ENCODE measurements at regions not wholly inside any gene's neighbourhood (a gene's known extent, or its start where the extent isn't known, plus 50 kb on each side); places are given as distances from the start of the nearest gene placed in this dataset.

DNA sequence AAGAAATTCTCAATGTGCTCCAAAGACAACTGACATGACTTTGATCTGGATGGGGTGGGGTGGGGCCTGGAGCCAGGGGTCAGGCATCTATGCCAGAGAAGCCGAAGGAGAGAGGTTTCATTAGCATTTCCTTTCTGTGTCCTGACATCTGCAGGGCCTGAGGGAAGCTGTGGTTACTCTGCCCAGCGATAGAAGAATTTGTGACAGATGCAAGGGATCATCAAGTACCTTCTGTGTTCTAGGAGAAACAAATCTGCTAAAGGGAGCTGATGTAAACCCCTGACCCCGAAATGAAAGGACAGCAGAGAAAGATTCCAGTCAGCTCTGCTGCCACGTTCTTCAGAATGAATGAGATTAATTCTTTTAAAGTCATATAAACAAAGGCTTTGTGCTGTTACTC, 335.7 kb downstream of the PRELID2 start:
- DNase-seq: no peak

DNA sequence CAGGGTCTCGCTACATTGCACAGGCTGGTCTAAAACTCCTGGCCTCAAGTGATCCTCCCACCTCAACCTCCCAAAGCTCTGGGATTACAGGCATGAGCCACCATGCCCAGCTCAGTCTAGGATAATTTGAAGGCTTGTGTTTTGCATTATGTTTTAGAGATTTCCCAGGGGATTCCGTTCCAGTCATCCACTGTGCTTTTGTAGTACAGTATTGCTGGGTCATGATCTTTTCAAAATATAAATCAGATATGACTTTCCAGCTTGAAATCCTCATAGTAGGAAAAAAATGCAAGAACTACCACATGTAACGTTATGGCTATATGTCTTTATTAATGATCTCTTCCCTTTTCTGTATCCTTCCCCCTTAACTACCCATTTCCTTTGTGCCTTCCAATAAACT, 338.1 kb downstream of the PRELID2 start:
- DNase-seq: no peak

DNA sequence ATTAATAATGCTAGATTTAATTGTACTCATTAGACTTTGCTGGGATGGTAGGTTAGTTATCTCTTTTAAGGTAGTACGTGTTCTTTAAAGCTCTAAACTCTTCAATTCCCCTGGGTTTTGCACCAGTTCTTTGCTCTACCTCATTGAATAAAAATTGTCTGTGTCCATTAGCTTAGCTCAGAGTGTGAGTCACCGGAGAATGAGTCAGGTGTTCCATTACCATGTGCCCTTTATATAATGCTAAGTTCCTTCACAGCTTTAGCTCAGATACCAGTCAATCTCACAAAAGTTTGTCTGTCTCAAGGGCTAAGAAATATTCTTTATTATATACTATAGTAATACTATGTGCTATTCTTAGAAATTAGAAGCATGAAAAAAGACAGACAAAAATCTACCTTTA, 339.4 kb downstream of the PRELID2 start:
- no peak for DNase-seq

GRCh38 chr5:145495196-145495595, 339.9 kb downstream of the PRELID2 start:
- DNase-seq: no peak

- no peak for DNase-seq
These were observed 341.7 kb downstream of the PRELID2 start for GRCh38 chr5:145493435-145493834.

- DNase-seq: no peak
These were observed 345.6 kb downstream of the PRELID2 start for GRCh38 chr5:145489516-145489915.

- DNase-seq: no peak
These were observed 351.0 kb downstream of the PRELID2 start for GRCh38 chr5:145484158-145484557.

- no peak for DNase-seq
These were observed 351.9 kb downstream of the PRELID2 start for GRCh38 chr5:145483212-145483611.

DNA sequence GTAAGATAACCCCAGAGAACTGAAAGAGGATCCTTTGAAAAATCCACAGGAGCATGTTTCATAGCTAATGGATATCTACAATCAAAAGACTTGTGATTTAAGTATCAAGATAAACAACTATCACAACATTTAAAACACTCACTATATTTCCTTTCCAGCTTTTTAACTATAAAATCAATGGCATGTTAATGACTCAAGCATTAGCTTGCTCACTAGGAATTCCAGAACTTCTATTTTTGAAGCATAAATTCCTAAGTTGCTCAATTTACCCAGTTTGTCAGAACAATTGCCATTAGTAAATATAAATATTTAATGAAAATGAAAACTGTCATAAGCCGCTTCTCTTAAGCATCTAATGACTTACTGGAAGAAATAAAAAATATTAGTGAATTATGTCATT, 355.3 kb downstream of the PRELID2 start:
- DNase-seq: no peak

DNA sequence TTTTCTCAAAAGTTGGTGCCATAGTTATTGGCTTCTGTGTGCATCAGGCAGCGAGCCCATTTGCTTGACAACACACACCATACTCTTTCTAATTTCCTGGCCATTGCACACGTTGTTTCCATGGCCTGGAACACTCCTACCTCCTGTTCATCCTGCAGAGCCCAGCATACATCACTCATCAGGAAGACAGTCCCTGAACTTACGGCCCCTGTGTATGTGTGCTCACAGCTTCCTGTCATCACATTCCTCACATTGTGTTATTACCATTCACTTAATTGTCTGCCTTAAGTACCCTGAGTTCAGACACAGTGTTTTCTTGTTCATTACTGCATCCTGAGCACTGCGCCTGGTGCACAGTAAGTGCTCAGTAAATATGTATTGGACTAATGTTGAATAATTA, 355.9 kb downstream of the PRELID2 start:
- no peak for DNase-seq

DNA sequence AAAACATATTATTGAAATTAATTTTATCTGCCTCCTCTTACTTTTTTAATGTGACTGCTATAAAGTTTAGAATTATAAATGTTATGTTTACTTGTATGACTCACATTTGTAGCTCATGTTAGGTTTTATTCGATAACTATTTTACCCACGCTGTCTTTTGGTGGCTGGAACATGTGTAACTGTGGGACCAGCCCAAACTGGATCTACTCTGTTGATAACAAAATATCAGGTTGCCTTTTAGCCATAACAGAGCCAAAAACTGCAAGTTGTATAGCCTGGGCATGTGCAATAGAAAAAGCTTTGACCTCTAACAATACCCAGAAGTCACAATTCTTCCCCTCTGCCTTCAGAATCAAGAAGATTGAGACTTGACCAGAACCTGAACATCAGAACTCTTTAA, 356.5 kb downstream of the PRELID2 start:
- DNase-seq: no peak

DNA sequence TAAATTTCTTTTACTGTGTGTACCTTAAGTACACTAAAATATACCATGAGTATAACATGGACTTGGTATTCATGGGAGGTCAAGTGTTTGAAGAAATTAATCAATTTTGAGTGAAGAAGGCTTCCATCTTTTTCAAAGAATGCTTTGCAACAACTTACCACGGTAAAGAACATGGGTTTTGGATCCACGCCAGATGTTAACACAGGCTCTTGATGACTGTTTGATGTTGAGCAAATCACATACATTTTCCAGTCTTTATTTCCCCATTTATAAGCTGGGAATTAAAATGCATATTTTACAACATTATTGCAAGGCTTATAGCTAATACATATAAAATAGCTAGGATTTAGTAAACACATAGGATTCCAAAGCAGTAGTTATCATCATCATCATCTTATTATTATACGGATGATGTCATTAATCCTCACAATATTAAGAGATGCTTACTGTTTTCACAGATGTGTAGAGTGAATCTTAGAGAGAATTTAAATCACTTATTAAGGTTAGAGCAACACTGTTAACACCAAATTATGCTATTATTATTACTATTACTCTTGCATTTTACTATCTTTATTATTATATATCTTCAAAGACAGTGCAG, 362.0 kb downstream of the PRELID2 start:
- DNase-seq: no peak

DNA sequence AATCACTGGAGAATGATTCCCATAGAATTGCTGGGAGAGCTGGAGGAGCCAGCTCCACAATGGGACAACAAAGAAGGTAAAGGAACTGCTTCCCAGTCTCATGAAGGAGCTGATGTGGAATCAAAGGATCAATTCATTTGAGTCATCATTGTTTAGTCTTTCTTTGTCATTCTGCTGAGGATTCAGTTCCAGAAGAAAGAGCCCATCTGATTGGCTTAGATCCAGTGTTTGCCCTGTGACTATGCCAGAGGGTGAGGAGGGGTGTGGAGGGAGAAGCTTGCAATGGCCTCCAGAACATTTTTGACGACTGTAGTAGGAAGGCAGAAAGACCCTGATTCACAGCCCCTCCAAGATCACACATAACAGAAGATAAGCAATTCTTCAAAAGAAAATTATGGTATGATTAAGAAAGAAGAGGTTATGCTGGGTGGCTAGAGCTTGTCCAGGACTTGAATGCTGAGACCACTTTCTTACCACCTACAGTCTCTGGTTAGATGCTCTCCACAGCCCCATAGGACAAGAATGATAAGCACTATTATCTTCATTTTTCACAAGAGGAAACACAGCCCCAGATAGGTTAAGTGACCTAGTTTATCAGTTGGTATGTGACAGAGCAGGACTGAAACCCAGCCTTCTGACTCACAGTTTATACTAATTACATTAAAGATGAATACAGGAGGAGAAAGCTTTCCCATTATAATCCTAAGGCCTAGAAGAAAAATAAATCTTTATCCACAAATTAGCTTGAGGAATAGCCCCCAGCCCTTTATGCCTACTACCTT, 363.1 kb downstream of the PRELID2 start:
- no peak for DNase-seq

DNA sequence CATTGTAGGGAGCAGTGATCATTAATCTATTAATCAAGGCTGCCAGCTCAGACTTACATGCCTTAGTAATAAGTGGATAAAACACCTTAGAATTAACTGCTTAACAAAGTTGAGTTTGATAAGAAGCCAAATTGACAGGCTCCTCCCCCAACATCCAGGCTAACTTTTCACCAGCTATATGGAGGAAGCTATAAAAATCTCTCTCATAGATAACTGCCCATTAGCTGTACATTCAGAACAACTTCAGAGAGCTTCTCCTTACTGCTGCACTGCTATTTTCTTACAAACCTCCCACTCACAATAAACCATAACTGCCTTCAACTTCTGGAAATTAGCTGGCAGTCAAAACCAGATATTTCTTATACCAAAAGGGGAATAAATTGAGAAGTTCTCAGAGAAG, 364.1 kb downstream of the PRELID2 start:
- no peak for DNase-seq

GRCh38 chr5:145470396-145470979, 364.7 kb downstream of the PRELID2 start:
- DNase-seq: no peak

DNA sequence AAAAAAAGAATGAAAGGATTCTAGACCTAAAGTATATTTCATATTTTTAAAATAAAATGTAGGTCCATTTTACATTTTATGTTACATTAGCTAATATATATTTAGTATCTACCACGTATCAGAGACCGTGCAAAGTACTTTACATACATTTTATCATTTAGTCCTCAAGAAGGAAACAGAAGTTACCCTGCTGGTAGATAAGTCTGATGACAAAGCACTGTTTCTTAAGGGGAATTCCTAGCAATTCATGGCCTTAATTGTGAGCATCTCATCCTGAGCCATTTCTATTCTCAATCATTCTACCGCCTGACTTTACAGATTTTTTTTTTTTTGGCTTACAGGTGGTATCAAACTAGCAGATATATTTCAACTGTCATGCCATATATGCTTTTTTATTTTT, 367.7 kb downstream of the PRELID2 start:
- DNase-seq: no peak

GRCh38 chr5:145466533-145466932, 368.6 kb downstream of the PRELID2 start:
- DNase-seq: no peak

DNA sequence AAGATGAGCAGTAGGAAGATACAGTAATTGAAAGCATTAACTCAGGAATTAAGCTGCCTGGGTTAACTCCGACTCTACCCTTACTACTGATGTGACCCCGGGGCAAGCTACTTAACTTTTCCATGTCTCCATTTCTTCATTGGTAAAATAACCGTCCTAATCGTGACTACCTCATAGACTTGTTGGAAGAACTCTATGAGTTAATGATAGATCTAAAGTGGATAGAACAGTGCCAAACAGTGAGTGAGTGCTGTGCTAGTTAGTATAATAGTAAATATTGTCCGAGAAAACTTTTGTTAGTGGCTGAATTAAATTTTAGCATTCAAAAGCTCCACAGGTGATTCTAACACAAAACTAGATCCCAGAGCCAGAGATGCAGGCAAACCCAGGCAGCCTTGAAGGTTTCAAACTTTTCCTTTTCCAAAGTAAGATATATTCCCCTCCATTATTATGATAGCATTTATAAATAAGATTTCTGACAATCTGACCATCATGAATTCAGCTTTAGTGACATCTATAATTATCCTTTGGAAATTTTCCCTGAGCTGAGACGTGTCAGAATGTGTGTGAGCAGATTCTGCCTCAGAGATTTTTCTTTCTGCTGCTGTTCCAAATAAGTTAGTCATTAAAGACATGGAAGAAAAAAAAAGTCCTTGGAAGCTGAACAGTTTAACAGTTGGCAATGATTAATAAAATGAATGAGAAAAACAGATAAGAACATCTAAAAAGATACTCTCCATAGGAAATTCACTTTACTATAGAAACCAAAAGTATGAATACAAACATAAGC, 369.5 kb downstream of the PRELID2 start:
- DNase-seq: no peak

DNA sequence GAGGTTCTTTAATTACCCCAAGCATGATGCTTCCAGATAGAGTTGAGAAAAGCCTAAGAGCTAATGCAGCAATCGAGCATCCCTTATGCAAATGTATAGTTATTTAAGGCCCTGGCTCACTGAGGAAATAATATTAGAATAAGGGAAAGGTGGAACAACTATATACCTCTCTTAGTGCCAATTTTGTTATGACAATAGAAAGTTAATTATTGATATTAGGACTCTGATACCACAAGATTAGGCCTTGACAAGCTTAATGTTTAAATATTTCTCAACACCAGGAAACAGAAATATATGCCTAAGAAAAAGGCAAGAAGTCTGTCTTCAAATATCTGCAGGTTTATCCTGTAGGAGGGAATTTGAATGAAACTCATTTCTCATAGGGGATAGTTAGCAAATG, 371.0 kb downstream of the PRELID2 start:
- DNase-seq: no peak

- DNase-seq: no peak
These were observed 371.5 kb downstream of the PRELID2 start for GRCh38 chr5:145463634-145464033.

DNA sequence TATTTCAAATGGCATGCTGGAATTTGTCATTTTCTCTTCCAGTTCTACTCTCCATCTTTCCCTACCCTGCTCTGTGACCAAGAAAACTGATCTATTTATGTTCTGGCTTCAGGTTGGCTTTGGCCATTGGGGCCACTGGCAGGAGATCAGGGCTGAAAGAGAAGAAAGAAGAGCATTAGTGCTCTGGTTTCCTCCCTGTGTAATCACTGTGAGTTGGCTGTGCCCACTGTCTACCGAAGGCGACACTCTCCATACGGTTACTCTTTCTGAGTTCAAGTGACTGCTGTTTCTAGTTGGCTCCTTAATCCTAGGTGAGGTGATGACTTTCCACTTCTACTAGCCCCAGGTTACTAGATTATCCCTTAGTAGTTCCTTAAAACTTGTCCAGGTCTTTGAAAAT, 372.6 kb downstream of the PRELID2 start:
- no peak for DNase-seq

DNA sequence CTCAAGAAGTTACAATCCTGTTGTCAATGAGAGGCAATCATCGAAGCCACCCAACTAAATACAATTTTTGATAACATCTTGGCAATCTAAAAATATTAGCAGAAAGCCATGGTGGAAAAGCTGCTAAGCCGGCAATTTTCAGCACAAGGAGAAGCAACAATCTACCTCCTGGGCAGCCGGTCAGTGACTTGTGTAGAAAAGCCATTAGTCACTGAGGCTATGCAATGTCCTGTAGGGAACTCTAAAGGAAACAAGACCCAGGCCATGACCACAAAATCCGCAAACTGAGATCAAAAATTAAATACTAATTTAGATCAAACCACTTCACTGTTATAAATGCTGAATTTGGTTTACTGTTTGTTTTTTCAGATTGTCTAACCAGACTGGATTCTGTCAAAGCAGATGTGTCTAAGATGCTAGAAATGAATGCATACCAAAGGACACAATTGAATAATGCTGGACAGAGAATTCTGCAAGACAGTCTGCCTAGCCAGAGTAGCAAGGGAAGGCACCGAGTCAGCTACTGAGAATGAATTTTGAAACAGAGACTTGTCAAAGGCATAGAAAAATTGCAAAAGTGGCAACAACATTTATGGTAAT, 384.8 kb downstream of the PRELID2 start:
- no peak for DNase-seq

DNA sequence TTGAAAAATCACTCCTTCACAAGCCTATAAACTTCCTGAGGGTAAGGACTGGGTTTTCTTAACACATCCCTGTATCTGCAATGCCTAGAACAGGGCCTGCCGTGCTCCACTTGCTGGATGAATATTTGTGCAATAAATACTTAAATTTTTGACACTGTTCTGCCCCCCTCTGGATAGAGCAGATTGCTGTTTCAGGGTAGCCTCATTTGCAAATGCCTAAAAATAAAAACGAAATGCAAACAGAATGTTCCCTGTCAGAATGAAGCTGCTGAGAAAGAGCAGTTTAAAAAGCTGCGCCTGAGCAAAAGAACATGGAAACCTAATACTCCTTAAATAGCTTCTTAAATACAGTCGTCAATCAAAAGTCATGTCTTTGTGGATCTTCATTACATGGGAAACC, 385.3 kb downstream of the PRELID2 start:
- no peak for DNase-seq

All from bone marrow (tissue), 2 donors.